T-helper 9 cell (primary cell): ENCODE measurements at regions not wholly inside any gene's neighbourhood (a gene's known extent, or its start where the extent isn't known, plus 50 kb on each side); places are given as distances from the start of the nearest gene placed in this dataset.

ENCODE experiments used
- DNase-seq: peaks from one replicate; pipeline ENCODE4 v3.0.0-alpha.2; 2020

DNA sequence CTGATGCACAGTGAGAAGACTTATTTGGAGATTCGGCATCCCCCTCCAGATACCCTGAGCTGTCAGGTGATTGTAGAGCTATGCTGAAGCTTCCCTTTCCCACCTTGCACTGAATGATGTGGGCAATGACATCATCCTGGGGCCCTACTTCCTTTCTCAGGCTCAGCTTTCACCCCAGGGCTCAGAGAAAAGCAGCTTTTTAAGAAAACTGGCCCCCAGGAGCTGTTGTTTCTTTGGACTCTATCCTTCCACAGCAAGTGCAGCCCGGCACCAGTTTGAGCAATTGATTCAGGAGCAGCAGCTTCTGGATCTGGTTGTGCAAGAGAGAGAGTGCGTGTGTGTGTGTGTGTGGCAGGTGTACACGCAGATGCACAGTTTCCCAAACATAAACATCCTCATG is 251.3 kb downstream of the ANAPC1 start:
- no peak for DNase-seq

DNA sequence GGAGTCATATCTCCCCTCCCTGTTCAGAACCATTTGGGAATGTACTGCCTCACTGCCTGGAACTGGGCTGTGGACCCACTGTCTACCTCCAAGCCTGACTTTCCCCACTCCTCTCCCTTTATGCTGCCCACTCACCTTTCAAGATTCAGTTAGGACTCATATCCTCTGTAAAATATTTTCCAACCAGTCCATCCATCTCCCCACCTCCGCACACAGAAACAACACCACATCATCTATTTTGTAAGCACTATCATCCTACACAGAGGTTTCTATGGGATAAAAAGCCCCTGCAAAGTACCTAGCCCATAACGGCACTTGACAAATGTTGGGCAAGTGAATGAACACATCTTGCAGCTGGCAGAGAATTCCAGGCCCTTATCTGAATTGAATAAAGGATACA is 250.8 kb downstream of the ANAPC1 start:
- DNase-seq, result no peak

DNA sequence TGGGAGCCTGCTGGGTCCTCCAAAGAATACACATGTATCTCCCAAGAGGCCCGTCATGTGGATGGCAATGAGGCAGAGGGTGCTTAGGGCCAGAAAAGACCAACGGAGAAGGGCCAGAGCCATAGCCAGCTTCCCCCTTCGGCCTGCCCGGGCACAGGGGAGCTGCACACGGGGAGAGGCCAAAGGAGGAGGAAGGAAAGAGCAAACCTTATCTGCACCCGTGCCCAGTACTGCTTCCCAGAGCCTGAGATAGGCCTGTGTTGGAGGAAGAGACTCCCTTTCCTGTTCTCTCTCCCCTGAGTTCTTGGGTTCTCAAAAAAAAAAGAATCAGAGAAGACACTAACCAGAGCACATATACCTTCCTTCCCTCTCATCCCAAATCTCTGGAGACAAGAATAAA is 250.3 kb downstream of the ANAPC1 start:
- DNase-seq, result no peak

DNA sequence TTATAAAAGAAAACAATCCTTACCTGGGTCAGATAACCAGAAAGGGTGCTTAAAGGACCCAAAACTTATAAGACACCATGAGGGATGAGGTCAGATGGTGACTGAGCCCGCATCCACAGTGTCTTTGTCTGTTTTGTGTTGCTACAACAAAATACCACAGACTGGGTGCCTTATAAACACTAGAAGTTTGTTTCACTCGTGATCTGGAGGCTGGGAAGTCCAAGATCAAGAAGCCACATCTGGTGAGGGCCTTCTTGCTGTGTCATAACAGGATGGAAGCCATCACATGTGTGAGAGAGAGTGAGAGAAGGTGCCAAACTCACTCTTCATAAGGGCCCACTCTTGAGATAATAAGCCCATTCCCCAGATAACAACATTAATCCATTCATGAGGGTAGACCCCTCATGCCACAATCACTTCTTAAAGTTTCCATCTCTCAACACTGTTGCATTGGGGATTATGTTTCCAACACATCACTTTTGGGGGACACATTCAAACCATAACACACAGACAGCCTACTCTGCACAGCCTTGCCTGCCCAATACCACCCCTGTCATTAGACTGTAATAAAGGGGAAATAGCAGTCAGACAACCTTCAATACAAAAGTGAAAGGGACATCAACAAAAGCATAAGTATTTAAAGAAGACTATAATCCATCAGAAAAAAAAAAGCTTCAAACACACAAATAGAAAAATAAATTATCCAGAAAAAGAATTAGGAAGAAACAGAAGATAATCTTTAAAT is 249.8 kb downstream of the ANAPC1 start:
- no peak for DNase-seq

DNA sequence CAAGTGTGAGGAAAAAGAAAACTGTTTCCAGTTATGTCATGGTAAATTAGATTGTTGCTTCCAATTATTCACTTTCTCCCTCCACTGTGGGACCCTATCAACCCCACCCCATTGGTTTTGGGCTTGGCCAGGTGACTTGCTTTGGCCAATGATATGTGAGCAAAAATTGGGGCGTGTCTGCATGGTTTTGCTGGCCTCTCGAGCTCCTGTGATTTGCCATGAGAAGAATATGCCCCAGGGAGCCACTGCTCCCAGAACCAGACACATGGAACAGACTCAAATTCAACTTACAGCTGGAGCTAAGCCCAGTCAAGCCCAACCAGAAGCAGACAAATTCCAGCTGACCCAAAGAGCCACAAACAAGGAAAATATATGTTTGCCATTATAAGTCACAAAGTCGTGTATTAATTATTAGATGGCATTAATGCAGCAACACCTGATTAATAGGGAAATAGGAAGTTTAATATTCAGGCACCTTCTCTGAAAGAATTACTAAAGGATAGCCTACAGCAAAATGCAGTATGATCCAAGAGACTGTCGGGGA is 248.9 kb downstream of the ANAPC1 start:
- DNase-seq, result no peak

DNA sequence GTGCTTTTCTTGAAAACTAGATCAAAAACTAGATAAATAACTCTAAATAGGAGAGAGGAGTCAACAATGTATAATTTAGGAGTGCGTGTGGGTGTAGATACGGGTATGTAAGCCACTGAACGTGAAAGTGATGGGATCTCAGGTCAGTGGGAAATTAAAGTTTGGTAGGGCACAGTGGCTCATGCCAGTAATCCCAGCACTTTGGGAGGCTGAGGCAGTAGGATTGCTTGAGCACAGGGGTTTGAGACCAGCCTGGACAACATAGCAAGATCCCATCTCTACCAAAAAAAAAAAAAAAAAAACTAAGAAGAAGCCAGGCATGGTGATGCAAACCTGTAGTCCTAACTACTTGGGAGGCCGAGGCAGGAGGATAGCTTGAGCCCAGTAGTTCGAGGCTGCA is 247.1 kb downstream of the ANAPC1 start:
- DNase-seq, result no peak

DNA sequence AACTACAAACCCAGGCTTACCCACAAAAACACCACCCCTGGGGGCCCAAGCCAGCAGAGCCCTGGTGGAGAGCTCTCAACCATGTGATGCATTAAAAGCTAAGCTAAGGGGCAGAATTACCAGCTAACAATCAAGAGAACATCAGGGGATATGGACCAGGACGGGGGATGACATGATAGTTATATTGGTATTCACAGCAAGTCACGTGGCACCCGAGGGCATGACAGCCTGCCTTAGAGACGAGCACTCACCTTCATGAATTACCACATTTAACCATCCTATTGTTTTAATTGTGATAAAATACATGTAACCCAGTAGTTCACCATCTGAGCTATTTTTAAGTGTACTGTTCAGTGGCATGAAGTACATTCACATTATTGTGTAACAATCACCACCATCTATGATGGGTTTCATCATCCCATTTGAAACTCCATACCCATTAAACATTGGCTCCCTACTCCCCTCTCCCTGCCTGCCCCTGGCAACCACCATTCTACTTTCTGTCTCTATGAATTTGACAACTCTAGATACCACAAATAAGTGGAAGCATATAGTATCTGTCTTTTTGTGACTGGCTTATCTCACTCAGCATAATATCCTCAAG is 245.6 kb downstream of the ANAPC1 start:
- no peak for DNase-seq

DNA sequence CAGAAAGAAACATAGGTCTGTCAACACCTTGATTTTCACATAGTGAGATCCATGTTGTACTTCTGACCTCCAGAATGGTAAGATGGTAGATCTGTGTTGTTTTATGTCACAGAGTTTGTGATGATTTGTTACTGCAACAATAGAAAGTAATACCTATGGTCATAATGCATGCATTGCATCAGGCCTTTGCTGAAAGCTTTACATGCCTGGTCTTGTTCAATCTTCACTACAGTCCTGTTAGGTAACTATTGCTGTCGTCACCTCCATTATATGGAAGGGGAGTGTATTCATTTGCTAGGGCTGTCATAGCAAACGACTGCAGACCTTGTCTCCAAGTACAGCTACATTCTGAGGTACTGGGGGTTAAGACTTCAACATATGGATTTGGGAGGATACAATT is 243.5 kb downstream of the ANAPC1 start:
- DNase-seq, result no peak

DNA sequence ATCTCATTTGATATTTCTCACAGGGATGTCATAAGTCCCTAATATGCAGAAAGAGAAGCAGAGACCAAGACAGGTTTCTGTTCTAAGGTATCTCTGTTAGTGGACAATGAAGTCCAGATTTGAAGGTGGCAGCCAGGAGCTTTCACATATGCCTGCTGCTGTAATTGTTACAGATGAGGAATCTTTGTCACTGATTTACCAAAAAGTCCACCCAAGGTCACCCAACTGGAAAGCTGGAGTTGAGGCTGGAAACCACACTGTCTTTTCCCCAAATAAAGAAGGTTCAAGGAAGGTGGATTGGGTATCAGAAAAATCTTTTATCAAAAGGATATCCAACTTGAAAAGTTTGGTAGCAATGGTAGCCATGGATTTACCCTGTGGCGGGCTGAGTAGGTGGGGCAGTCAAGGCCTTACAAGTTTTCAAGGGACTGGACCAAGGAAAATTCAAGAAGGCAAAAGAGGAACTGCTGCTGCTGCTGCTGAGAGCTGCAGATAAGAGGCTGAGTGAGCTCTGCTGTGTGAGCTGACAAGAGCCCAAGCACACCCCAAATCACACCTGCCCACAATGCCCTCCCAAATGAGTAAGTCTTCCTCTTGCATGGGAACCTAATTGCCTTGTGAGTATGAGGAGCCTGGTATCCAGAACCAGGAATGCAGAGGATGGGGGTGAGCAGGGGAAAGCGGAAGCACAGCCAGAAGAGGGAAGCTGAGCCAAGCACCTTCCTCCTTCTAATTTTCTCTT is 241.2 kb downstream of the ANAPC1 start:
- no peak for DNase-seq

DNA sequence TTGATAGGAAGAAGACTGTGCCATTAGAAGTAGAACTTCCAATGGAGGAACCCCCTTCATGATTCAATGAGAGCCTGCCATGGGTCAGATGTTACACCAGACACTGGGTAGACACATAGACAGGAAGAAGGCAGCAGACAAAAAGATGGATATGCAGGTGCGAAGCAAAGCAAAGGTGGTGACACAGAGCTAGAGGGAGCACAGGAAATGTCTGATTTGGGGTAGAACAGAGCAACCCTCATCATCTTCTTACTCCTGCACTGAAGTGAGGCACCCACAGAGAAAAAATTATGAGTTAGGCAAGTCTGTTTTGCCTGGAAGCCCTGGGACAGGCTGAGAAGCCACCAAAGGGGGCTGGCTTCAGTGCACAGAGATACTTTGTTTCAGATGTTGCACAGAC is 240.2 kb downstream of the ANAPC1 start:
- no peak for DNase-seq

DNA sequence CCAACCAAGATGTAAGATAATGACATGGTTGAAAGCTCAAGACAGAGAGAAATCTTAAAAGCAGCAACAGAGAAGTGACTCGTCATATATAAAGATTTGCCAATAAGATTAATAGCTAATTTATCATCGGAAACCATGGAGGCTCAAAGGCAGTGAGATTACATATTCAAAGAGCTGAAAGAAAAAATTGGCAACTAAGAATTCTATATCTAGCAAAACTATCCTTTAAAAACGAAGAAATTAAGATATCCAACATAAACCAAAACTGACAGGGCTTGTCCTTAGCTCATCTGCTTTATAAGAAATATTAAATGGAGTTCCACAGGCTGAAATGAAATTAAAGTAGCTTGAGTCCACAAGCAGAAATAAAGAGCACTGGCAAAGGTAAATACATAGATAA is 236.6 kb downstream of the ANAPC1 start:
- no peak for DNase-seq

DNA sequence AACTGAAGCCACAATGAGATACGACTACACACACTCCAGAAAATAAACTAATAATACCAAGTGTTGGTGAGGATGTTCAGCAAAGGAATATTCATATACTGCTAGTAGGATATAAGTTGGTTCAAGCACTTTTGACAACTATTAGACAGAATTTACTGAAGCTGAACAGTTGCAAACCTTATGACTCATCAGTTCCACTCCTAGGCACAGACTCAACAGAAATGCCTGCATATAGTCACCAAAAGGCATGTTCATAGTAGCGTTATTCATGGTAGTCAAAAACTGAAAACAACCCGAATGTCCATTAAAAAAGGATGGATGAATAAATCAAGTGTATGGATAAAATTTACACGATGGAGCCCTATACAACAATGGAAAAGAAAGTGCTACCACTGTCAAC is 232.0 kb downstream of the ANAPC1 start:
- no peak for DNase-seq

DNA sequence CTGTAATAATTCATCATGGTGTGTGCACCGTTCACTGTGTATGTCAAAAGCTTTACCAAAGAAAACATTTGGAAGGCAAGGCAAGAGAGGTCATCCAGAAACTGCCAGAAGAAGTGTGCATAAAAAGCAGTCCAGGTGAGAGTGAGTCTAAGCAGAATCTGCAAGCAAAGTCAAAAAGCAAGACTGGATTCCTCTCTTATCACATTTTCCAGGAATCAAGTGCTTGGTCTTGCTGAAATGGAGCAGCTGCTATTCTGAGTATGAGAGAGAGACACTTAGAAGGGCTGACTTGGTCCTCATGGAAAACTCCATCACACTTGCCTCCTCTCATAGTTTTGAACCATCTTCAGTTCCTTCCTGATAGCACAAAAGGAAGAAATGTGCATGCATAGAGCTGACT is 231.3 kb downstream of the ANAPC1 start:
- DNase-seq, result no peak

DNA sequence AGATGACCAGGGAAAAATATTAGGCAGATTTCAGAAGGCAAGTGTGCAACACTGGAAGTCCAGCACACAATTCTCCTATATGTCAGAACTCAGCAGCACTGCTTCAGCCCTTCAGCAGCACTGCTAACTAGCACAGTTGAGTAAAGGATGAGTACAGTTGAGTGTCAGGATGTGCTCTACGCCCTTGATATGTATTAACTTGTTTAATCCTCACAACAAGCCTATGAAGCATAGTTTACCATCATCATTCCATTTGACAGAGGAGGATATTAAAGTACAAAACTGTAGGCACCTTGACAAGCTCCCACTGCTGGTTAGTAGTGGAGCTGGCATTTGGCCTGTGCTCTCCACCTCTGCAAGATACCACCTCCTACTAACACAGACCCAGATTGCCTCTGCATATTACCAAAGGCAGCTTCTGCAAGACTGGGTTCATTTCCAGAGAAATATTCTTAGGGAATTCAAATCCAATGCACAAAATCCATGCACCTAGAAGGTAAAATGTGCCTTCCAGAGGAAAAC is 230.8 kb downstream of the ANAPC1 start:
- no peak for DNase-seq

DNA sequence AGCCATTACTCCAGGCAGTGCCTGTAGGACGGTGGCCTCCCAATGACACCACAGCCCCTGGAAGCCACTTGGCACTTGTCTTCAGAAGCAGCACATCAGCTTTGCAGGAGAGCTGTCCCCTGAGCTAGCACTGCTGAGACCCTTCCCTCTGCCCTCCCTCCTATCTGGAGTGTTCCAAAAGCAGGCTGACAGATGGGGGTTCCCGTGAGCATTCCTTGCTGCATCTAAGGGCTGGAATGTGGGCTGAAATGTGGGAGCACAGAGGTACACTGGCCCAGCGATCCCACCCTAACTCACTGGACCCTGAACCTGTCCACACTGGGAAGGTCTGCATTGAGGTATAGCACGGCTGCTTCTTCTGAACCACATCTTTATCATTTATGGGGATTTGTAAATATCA is 230.1 kb downstream of the ANAPC1 start:
- no peak for DNase-seq

DNA sequence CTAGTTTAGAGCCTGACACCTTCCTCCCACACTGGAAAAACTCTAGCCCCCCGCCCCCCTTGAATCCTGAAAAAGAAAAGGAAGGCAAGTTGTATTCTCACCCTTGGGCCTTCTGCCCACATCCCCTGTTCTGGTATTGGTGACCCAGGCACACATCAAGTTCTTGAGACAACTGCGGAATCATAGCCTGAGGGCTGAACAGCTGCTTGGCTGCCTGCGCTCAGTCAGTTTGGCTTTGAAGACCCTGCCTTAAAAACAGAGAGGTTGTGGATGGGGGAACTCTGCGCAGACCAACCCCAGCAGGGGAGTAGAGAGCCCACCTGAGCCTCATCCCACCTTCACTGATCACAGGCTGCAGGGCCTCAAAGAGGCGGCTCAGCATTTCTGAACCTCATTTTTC is 229.2 kb downstream of the ANAPC1 start:
- DNase-seq, result no peak

DNA sequence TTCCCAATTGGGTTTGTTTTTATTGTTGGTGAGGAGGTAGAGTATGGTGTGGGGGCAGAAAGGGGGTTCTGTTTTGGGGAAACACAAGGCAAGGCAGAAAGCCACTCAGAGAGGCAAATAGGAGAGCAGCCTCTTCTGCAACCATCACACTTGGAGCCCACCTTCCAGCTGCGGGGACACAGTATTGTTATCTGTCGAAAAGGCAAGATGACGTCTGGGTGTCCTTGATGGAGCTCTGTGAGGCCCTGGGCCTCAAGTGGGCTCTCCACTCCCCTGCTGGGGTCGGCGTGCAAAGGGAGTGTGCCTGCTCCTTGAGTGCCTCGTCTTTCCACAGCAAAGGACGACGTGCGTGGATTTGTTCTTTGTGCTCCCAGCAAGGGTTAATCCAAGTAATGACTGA is 227.6 kb downstream of the ANAPC1 start:
- no peak for DNase-seq

DNA sequence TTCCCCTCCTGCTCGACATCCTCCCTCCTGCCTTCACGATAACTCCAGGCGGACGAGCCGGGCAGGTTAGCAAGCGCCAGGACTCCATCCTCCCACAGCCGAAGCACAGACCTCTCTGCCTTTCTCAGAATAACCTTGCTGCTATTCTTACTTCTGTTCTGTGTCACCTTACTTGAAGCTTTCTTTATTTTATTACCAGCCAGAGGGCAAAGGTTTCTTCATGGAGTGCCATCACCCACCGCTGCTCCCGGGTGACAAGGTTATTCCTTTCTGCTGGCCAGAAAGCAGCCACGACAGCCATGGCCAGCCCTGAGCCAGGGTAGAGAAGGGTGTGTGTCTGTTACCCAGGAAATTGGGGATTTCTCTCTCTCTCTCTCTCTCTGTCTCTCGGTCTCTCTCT is 227.1 kb downstream of the ANAPC1 start:
- DNase-seq, result no peak

DNA sequence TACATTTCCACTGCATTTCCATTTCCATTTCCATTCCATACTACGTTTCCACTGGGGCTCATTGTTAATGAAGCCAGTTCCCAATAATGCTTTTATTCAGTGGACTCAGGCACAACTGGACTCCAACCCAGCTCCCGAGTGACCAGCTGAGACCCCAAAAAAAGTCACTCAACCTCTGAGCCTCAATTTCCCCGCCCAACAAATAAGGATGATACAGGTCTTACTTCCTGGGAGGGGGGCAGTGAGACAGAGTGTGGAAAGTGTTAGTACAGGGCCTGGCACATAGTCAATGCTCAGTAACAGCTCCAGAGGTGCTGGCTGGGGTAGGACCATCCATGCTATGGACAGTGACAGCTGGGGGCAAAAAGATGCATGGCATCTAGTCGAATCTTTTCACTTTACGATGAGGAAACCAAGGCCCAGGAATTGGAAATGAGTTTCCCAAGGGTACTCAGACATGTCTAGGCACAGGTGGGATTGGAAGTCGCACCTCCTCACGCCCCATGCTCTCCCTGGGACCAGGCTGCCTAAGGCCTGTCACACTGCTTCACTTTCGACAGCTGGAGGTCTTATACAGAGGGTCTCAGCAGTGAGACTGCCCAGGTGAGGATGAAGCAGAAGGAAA is 226.5 kb downstream of the ANAPC1 start:
- no peak for DNase-seq

DNA sequence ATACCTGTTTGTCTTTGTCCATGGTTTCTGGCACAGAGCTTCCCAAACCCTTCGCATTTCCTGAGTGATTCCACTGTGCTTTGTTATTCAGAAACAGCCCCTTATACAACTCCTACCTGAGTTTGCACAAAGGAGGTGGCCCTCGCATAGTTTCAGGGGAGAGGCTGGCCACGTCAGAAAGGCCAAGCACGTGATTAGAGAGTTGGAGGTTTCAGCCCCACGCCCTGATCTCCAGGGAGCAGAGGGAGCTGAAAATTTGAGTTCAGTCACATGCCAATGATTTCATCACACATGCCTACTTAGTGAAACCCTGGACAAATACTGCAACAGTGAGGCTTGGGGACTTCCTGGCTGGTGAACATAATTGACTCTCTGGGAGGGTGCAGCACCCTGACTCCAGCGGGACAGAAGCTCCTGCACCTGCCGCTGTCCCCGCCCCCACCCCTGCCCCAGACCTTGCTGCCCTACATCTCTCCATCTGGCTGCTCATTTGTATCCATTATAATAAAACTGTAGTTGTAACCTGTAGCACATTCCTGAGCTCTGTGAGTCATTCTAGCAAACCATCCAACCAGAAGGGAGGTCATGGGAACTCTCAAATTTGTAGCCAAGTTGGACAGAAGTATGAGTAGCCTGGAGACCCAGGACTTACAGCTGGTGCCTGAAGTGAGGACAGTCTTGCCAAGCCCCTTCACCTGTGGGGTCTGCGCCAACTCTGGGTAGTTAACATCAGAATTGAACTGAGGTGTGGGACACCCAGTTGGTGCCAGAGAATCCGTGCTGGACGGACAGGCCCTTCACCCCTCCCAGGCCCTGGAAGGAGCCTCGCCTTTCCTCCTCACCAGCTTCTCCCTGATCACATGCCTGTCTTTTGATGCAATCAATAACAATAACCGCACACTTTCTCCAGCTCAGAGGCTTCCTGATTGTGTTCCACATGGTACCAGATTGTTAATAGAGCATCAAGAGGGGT is 224.3 kb downstream of the ANAPC1 start:
- no peak for DNase-seq

DNA sequence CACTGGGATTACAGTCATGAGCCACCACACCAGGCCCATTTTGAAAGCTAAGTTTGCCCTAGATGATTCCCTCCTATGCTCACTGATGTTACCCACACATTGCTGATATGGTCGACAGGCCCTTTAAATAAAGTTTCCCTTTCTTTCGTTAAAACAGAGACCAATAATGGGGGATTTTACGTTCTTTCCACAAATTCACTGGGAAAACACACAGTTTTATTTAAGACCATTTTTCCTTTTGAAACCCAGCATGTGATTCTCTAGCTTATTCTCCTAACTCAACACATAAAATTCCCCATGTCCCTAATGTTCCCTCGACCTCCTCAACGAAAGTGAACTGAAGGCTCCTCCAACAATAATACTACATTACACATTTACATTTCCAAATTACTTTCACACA is 223.2 kb downstream of the ANAPC1 start:
- no peak for DNase-seq
